Mesodermal cell (in vitro differentiated cells): ENCODE measurements at regions not wholly inside any gene's neighbourhood (a gene's known extent, or its start where the extent isn't known, plus 50 kb on each side); places are given as distances from the start of the nearest gene placed in this dataset.

Experiments used
- H3K27ac ChIP-seq: 2 replicates; pipeline ENCODE4 v1.7.0; 2013; ENCODE audit warnings: mild to moderate bottlenecking, low read depth, low read length, moderate library complexity; ENCODE audit not compliant: severe bottlenecking
- H3K36me3 ChIP-seq: 2 replicates; pipeline ENCODE4 v1.7.1; 2013; ENCODE audit warnings: mild to moderate bottlenecking, low read length, moderate library complexity; ENCODE audit not compliant: control insufficient read depth, insufficient read depth
- H3K4me1 ChIP-seq: one replicate; pipeline ENCODE4 v1.7.1; 2013; ENCODE audit warnings: mild to moderate bottlenecking, low read length; ENCODE audit not compliant: insufficient read depth, control insufficient read depth, poor library complexity, severe bottlenecking
- H3K4me3 ChIP-seq: 2 replicates; pipeline ENCODE4 v1.7.0; 2013; ENCODE audit warnings: low read length, control low read depth, mild to moderate bottlenecking; ENCODE audit not compliant: insufficient read depth, poor library complexity, severe bottlenecking; ENCODE audit errors: extremely low read depth
- H3K9me3 ChIP-seq: 2 replicates; pipeline ENCODE4 v1.7.1; 2013; ENCODE audit warnings: mild to moderate bottlenecking, low read length, moderate library complexity; ENCODE audit not compliant: control insufficient read depth
- WGBS, 2 experiments: methylation state at CpG; one replicate each; pipeline ENCODE4 v1.1.5; 2013; ENCODE audit warnings: missing lambda C conversion rate in 2 of 2; ENCODE audit not compliant: insufficient coverage in 2 of 2; 5-methylcytosine and 5-hydroxymethylcytosine counted together

DNA sequence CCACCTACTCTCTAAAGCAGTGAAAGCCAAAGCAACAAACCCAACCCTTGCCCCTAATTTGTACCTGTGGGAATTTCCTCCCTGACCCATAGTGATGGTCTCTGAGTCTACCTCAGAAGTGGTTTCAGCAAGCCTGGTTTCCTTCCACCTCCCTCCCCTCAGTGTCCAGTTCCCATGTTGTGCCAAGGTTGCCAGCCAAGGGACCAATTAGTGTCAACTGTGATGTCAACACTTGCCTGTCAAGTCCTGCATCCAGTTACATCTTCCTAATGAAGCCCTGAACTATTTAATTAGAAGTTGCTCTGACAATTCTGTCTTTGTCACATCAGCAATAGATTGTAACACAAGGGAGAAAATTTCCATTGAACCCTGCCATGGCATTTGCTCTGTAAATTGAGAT, 194.4 kb upstream of the CCDC196 start:
- H3K9me3 ChIP-seq: no peaks in the 10 kb centered on the region
- no peaks in the 10 kb centered on the region for H3K4me1 ChIP-seq
- no peak overlapping the region for H3K27ac ChIP-seq
- H3K36me3 ChIP-seq: no peaks in the 10 kb centered on the region
- no peak overlapping the region for H3K4me3 ChIP-seq

DNA sequence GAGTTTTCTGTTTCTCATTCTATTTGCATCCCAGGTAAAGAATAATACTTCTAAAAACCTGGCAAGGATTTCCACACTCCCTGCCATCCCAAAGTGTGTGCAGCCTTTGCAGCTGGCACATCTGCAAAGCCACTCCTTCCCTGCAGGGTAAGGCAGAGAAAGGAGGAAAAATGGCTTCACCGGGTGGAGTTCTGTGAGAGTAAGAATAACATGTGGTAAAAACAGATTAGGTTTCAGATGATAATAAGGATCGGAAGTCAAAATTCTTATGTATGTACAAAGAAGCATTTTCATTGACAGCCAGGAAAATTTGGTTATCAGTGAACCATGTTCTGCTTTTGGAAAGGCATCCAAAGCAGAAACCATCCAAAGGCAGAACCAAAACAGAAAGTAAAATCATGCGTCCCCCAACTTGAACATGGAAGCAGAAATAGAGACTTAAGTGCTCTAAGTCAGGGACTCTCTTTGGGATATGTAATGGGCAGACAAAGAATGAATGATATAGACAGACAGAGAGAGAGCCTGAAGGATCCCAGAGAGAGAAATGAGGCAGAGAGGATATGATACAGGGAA, 192.6 kb upstream of the CCDC196 start:
- Histone ChIP-seq H3K27ac (no peak overlapping the region), H3K36me3 (no peaks in the 10 kb centered on the region), H3K9me3 (no peaks in the 10 kb centered on the region), H3K4me1 (no peaks in the 10 kb centered on the region), H3K4me3 (no peak overlapping the region)
- 79 to 92% methylated on average over 3 of the region's 3 CpGs for WGBS, 2 experiments

DNA sequence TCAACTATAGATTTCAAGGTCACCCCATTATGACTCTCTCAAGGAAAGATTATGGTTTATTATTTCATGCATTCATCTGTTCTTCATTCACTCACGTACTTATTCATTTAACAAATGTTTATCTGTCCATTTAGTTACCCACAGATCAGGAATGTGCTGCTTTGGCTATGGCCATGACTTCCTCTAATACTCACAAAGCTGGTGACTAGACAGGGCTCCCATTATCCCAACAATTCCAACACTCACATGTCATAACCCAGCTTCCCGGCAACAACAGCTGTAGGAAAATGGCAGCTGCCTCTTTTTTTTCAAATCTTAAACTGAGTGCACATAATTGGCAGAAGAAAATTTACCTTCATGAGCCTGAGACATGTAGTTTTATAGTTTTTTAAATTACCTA, 190.8 kb upstream of the CCDC196 start:
- whole genome bisulfite sequencing, 2 experiments: 93 to 94% methylated on average over 1 to 2 of the region's 2 CpGs

DNA sequence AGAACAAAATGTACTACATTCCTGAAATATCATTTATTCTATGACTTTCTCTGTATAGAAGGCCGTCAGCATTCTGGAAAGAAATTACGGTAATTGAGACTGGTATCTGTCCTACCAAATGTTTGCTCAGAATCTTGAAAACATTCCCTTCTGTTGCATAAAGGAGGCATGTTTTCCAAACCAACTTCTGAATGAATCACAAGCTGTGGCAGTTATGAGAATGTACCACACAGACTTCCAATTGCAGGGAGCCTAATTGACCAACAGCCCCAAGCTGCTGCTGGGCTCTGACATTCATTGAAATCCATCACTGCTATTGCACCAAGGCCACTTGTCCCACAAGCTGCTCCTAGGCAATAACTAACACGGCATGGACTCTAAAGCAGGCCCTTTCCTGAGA, 185.3 kb upstream of the CCDC196 start:
- 100% methylated on average over 1 to 2 of the region's 3 CpGs for whole genome bisulfite sequencing, 2 experiments
- no peak overlapping the region for H3K27ac ChIP-seq
- H3K9me3 ChIP-seq: no peaks in the 10 kb centered on the region
- H3K36me3 ChIP-seq: no peaks in the 10 kb centered on the region
- no peaks in the 10 kb centered on the region for H3K4me1 ChIP-seq
- no peak overlapping the region for H3K4me3 ChIP-seq

More for the DNA sequence above, 190.8 kb upstream of the CCDC196 start:
- H3K9me3 ChIP-seq: no peaks in the 10 kb centered on the region
- H3K27ac ChIP-seq: no peak overlapping the region
- no peaks in the 10 kb centered on the region for H3K36me3 ChIP-seq
- no peaks in the 10 kb centered on the region for H3K4me1 ChIP-seq
- no peak overlapping the region for H3K4me3 ChIP-seq

DNA sequence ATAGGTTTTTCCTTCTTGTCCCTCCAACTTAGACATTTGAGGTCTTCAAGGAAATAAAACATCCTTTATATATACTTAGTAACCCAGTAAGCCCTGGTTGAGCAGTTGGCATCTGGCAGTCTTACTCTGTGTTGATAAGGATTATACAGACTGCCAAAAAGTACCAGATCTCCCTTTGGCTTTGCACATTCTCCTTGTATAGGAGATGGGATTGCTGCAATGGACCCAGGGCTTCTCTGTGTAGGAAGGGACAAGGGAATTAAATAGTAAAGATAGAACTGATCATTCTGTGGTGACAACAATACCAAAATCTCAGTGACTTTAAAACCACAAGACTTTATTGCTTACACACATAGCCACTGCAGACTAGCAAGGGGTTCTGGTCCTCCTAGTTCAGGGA, 180.1 kb upstream of the CCDC196 start:
- Histone ChIP-seq H3K36me3 (no peaks in the 10 kb centered on the region), H3K4me1 (no peaks in the 10 kb centered on the region), H3K27ac (no peak overlapping the region), H3K9me3 (no peaks in the 10 kb centered on the region), H3K4me3 (no peak overlapping the region)

DNA sequence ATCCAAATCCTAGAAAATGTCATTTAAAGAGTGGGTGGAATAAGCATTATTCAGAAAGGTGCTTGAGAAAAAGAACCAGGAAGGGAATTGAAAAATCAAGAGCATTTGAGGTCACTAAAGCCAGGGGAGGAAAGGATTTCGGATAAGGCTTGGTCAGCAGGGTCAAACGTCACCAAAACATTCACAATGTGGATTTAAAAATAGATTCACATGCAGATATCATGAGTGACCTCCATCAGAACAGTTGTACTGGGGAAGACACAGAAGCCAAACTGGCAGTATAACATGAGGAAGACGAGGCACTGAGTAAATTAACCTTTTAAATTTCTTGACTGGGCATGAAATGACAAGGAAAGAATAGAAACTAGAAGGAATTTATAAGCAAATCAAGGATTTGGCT, 175.1 kb upstream of the CCDC196 start:
- H3K4me1 ChIP-seq: no peaks in the 10 kb centered on the region
- no peak overlapping the region for H3K4me3 ChIP-seq
- H3K27ac ChIP-seq: no peak overlapping the region
- no peaks in the 10 kb centered on the region for H3K36me3 ChIP-seq
- 90 to 95% methylated on average over 1 to 3 of the region's 3 CpGs for WGBS, 2 experiments
- no peaks in the 10 kb centered on the region for H3K9me3 ChIP-seq

DNA sequence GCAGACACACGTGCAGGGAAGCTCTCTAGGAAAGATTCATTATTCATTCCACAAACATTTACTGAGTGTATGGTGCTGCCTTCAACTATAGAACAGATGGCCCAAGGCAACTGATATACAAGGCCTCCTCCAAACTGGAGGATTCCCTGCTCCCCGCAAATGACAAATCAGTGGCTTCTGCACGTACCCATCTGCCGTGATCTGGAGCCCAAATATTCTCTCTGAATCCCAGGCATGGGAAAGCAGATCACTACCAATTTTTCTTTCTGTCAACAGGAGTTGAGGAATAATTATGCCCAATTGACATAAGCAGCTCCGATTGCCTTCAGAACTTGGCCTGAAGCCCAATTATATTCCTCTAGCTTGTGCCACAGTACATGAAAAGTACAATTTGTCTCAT, 174.2 kb upstream of the CCDC196 start:
- WGBS, 2 experiments: 86 to 96% methylated on average over 4 to 5 of the region's 5 CpGs
- H3K4me3 ChIP-seq: no peak overlapping the region
- no peaks in the 10 kb centered on the region for H3K4me1 ChIP-seq
- H3K9me3 ChIP-seq: no peaks in the 10 kb centered on the region
- H3K27ac ChIP-seq: no peak overlapping the region
- no peaks in the 10 kb centered on the region for H3K36me3 ChIP-seq

DNA sequence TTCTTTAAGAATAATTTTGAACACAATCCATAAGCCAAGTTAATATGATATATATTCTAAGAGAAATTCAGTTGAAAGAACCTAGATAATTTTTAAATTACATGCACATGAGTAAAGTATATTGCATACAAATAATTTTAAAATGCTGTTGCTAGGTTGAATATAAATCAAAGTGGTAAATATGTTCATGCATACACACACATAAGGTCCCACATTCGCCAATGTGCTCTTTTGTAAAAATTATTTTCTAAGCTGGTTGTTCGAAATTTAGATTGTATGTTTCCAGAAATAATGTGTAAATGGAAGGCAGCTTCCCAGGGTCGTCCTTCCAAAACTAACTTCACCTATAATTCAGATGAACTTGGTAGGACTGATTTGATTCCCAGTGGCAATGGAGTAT, 173.7 kb upstream of the CCDC196 start:
- no CpG with 5 or more reads among the region's 3 CpGs for WGBS, 2 experiments
- no peak overlapping the region for H3K4me3 ChIP-seq
- no peaks in the 10 kb centered on the region for H3K4me1 ChIP-seq
- no peaks in the 10 kb centered on the region for H3K9me3 ChIP-seq
- H3K27ac ChIP-seq: no peak overlapping the region
- no peaks in the 10 kb centered on the region for H3K36me3 ChIP-seq

DNA sequence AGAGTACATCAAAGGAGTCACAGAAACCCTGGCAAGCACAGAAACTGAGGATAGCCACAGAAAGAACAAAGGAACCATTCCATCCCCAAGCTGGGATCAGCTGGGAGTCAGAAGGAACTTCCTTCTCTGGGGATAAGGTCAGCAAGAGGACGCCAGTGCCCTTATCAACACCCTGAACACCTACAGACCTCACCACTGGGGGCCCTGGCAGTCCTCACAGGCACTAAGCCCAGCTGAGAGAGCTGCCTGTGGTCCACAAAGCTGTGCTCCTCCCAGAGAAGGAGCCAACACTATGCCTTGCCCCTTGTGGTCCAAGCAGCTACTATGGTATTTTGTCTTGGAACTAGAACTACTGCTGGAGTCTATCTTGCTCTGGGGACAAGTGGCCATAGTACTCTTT, 171.1 kb upstream of the CCDC196 start:
- WGBS, 2 experiments: no CpG with 5 or more reads among the region's 1 CpG
- Histone ChIP-seq H3K4me1 (no peaks in the 10 kb centered on the region), H3K4me3 (no peak overlapping the region), H3K9me3 (peaks cover 6% of the 10 kb centered on the region), H3K27ac (no peak overlapping the region), H3K36me3 (no peaks in the 10 kb centered on the region)

DNA sequence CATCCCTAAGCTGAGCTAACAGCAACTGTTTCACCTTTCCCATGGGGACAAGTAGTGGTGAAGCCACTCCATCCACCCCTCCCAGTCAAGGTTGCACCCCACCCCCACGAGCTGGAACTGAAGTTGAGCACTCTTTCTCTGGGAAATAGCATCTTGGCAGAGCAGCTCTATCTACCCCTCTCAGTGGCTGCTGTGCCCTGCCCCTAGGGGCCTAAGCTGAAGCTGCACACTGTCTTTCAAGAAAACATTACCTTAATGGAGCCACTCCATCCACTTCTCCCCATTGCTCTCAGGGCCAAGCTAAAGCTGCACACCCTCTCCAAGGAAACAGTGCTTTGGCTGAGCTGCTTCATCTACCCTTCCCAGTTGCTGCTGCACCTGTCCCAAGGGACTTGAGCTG, 170.6 kb upstream of the CCDC196 start:
- Histone ChIP-seq H3K4me1 (no peaks in the 10 kb centered on the region), H3K9me3 (peaks cover 6% of the 10 kb centered on the region), H3K4me3 (no peak overlapping the region), H3K27ac (no peak overlapping the region), H3K36me3 (no peaks in the 10 kb centered on the region)
- WGBS, 2 experiments: 67 to 86% methylated on average over 1 of the region's 1 CpG

DNA sequence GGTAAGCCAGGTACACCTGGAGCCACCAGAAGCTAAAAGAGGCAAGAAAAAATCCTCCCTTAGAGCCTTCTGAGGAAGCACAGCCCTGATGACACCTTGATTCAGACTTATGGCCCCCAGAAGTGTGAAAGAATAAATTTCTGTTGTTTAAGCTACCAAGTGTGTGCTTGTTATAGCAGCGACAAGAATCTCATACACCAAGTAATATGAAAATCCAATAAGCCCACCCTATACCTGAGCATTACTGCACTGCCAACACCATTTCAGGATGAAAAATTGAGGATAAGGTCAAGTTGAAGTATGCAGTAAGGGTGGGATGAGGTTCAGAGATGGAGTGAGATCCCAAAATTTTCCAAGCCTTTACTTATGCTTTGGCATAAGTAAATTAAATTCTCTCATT, 163.6 kb upstream of the CCDC196 start:
- WGBS, 2 experiments: no CpG with 5 or more reads among the region's 1 CpG
- H3K4me3 ChIP-seq: no peak overlapping the region
- no peak overlapping the region for H3K27ac ChIP-seq
- H3K4me1 ChIP-seq: no peaks in the 10 kb centered on the region
- H3K9me3 ChIP-seq: peaks cover 6% of the 10 kb centered on the region
- H3K36me3 ChIP-seq: no peaks in the 10 kb centered on the region

DNA sequence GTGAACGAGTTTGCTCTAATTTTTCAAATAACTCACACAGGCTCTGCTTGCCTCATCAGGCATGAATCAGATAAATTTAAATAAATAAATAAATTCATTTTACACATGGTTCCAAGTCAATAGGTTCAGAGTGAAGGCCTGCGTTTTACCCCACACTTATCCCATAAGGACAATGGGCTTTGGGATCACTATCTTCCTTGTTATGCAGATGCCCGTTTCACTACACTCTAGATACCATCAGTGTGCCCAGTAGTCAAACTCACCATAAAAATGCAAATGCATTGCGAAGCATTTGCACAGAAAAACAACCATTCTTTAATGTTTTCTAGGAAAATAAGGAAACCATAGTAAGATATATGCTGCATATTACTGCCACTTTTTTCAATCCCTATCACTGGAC, 155.9 kb upstream of the CCDC196 start:
- no peak overlapping the region for H3K27ac ChIP-seq
- WGBS, 2 experiments: 63 to 83% methylated on average over 1 to 2 of the region's 4 CpGs
- H3K36me3 ChIP-seq: no peaks in the 10 kb centered on the region
- no peak overlapping the region for H3K4me3 ChIP-seq
- no peaks in the 10 kb centered on the region for H3K4me1 ChIP-seq
- H3K9me3 ChIP-seq: no peaks in the 10 kb centered on the region
